ENCODE measurements at regions not wholly inside any gene's neighbourhood (a gene's known extent, or its start where the extent isn't known, plus 50 kb on each side); places are given as distances from the start of the nearest gene placed in this dataset.

GRCh38 chr1:218878369-218878768 lies 295.3 kb upstream of the LYPLAL1 start:
- no peak overlapping the region for H3K27ac ChIP-seq
- no peaks in the 10 kb centered on the region for H3K4me1 ChIP-seq
- H3K36me3 ChIP-seq: no peaks in the 10 kb centered on the region
- H3K27me3 ChIP-seq (replicated peaks in 1 of 7): no peaks in the 10 kb centered on the region
- TF ChIP-seq CTCF (IDR thresholded peaks at IDR 0.05 in 8 of 11, conservative IDR thresholded peaks at IDR 0.05 in 3 of 11) (no peak), POLR2A (IDR thresholded peaks at IDR 0.05) (no peak), POLR2AphosphoS5 (IDR thresholded peaks at IDR 0.05) (no peak)
- WGBS, 5 donors: 66 to 88% (median 83%) methylated on average over 1 of the region's 1 CpG
- intact Hi-C loops (cut with DNase I; ENCODE audit: low total_unique reads): no loop called here
- no peak for DNase-seq
- peaks cover 0 to 1% (median 0%) of the 10 kb centered on the region in 8 donors for H3K9me3 ChIP-seq
- no peak overlapping the region for H3K4me3 ChIP-seq

- DNase-seq: no peak
- WGBS, 5 donors: 67 to 72% (median 70%) methylated on average over 5 of the region's 5 CpGs
Observed at GRCh38 chr1:218880484-218881060, 293.1 kb upstream of the LYPLAL1 start.

GRCh38 chr1:218882454-218882853 lies 291.2 kb upstream of the LYPLAL1 start:
- H3K27me3 ChIP-seq (replicated peaks in 1 of 7): no peaks in the 10 kb centered on the region
- TF ChIP-seq POLR2AphosphoS5 (IDR thresholded peaks at IDR 0.05) (no peak), CTCF (IDR thresholded peaks at IDR 0.05 in 8 of 11, conservative IDR thresholded peaks at IDR 0.05 in 3 of 11) (no peak), POLR2A (IDR thresholded peaks at IDR 0.05) (no peak)
- no peak overlapping the region for H3K27ac ChIP-seq
- intact Hi-C loops (cut with DNase I; ENCODE audit: low total_unique reads): no loop called here
- DNase-seq: no peak
- peaks cover 0 to 11% (median 2%) of the 10 kb centered on the region in 8 donors for H3K9me3 ChIP-seq
- H3K4me3 ChIP-seq: no peak overlapping the region
- 75 to 91% (median 87%) methylated on average over 6 of the region's 6 CpGs for WGBS, 5 donors
- no peaks in the 10 kb centered on the region for H3K36me3 ChIP-seq
- H3K4me1 ChIP-seq: no peaks in the 10 kb centered on the region

More at GRCh38 chr1:218880484-218881060, 293.1 kb upstream of the LYPLAL1 start:
- Histone ChIP-seq H3K4me3 (no peak overlapping the region), H3K9me3 (peaks cover 0 to 11% (median 2%) of the 10 kb centered on the region in 8 donors), H3K27me3 (replicated peaks in 1 of 7) (no peaks in the 10 kb centered on the region), H3K4me1 (no peaks in the 10 kb centered on the region), H3K36me3 (no peaks in the 10 kb centered on the region), H3K27ac (no peak overlapping the region)
- intact Hi-C loops (cut with DNase I; ENCODE audit: low total_unique reads): no loop called here
- TF ChIP-seq CTCF (IDR thresholded peaks at IDR 0.05 in 8 of 11, conservative IDR thresholded peaks at IDR 0.05 in 3 of 11) (no peak), POLR2AphosphoS5 (IDR thresholded peaks at IDR 0.05) (no peak), POLR2A (IDR thresholded peaks at IDR 0.05) (no peak)

- intact Hi-C loops (cut with DNase I; ENCODE audit: low total_unique reads): no loop called here
- 63 to 75% (median 71%) methylated on average over 6 of the region's 6 CpGs for WGBS, 5 donors
- Histone ChIP-seq H3K36me3 (no peaks in the 10 kb centered on the region), H3K9me3 (peaks cover 0 to 11% (median 2%) of the 10 kb centered on the region in 8 donors), H3K27me3 (replicated peaks in 1 of 7) (no peaks in the 10 kb centered on the region), H3K4me3 (no peak overlapping the region), H3K27ac (no peak overlapping the region), H3K4me1 (no peaks in the 10 kb centered on the region)
- TF ChIP-seq POLR2A (IDR thresholded peaks at IDR 0.05) (no peak), POLR2AphosphoS5 (IDR thresholded peaks at IDR 0.05) (no peak), CTCF (IDR thresholded peaks at IDR 0.05 in 8 of 11, conservative IDR thresholded peaks at IDR 0.05 in 3 of 11) (no peak)
- no peak for DNase-seq
Observed at GRCh38 chr1:218886101-218886871, 287.4 kb upstream of the LYPLAL1 start.
